ENCODE measurements at regions not wholly inside any gene's neighbourhood (a gene's known extent, or its start where the extent isn't known, plus 50 kb on each side); places are given as distances from the start of the nearest gene placed in this dataset.

DNA sequence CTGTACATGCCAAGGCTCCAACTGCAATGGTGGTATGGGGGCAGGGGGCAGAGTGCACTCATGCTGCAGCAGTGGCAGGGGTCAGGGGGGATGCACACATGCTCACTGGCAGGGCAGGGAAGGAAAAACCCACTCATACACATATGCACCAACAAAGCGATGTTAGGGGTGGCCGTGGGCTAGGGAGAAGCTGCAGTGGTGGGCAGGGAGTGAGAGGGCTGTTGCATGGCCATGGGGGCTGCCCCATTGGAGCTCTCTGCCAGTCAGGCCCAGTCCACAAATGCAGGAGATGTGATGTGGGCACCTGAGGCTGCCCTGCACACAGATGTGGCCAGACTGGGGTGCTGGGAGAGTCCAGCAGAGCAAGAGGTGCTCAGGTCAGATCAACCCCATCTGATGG, 238.1 kb upstream of the NXPH2 start:
- DNase-seq (ENCODE audit: low read depth) = no peak

GRCh38 chr2:139007130-139007529, 226.9 kb upstream of the NXPH2 start:
- DNase-seq (ENCODE audit: low read depth) = no peak

DNA sequence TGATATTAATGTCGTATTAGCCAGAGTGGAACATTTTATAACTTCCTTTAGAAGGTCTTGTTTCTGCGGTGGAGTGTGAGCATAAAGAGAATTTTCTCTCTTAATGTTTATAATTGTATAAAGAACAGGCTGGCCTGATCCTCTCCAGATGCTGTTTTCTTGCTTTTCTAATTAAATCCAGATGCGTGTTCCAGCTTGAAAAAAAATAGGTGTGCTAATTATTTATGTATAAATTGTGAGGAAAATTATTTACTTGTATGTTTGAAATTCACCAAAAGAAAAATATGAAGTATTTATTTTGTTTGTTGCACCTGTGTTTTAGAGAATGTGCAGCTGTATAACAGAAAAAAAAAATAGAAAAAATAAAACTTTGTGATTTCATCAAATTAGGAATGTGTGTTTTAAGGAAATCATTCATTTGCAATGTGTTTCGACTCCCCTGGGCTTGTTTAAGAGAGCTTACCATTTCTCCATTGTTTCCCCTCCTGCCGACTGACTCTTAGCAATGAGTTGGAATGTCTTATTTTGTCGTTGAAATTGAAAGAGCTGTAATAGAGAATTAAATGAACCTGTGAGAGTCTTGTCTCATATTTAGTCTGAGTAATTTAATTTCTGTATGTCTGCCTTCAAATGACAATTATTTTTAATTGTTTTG, 220.1 kb upstream of the NXPH2 start:
- no peak for DNase-seq (ENCODE audit: low read depth)

- no peak for DNase-seq (ENCODE audit: low read depth)
Measured at GRCh38 chr2:138997856-138998517, 217.8 kb upstream of the NXPH2 start.

GRCh38 chr2:138997346-138997745, 217.2 kb upstream of the NXPH2 start:
- no peak for DNase-seq (ENCODE audit: low read depth)

DNA sequence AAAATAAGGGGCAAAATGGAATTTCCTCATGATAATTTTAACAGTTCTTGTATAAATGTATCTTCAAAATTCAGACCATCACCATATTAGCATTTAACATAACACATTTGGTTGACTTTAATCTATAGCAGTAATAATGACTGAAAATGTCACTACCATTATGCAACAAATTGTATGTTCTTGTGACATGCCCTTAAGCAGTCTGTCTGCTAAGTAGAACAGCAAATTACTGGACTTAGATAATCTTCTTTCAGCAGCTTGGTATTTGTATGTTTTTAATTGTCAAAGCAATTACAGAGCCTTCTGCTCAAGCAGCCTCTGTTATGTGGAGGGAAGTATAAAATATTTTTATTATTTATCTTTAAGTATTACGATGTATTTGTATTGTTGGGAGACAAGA, 214.3 kb upstream of the NXPH2 start:
- no peak for DNase-seq (ENCODE audit: low read depth)

DNA sequence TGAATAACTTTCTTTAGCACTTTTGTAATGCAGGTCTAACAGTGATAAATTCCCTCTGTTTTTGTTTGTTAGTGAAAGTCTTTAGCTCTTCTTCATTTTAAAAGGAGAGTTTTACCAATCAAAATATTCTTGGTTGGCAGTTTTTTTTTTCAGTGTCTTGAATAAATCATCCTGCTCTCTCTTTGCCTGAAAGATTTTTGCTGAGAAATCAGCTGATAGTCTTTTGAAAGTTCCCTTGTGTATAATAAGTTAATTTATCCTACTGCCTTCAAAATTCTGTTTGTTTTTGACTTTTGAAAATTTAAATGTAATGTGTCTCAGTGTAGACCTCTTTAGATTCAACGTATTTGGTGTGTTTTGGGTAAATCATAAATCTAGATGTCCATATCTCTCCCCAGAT, 205.7 kb upstream of the NXPH2 start:
- DNase-seq (ENCODE audit: low read depth) = no peak

DNA sequence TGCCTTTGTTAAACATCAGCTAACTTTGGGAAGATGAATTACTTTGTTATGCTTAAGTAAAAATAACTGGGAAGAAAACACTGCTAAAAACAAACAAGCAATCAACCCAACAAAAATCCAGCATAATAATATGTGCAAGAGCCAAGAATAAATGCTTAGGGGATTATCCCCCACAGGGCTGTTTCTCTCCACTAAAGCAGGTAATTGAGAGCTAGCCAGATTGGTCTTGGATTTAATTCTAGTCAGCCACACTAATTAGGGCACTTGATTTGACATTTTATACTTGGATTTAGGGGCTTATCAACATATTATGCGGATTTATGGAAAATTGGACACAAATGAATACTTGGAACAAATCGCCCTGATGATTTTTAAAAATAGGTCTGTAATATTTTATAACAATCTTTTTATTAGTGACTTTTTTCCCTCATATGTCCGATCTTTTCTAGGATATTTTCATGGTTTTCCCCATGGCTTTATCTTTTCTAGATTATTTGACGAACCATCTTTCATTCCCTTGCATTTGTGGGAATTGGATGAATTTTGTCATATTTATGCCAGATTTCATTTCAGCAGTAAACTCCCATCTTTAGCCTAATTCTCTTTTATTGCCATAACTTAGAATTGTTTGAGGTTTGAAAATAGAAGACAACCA, 199.1 kb upstream of the NXPH2 start:
- DNase-seq (ENCODE audit: low read depth) = no peak

DNA sequence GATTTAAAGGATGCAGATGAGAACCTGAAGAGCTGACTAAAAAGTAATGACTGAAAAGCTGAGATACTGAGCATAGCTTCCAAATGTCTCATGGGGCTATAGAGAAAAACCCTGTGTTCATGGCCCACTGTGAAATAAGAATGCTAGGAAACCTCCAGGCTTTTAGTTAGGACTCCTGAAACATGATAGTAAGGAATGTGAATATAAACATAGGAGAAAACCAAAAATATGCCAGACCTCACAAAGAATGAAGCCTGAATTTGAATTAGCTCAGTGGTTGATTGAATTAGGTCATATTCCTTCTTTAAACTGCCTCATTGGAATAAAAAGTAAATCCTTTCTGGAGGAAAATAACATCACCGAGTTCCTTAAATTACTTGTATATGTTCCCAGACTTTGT, 194.5 kb upstream of the NXPH2 start:
- DNase-seq (ENCODE audit: low read depth) = no peak

DNA sequence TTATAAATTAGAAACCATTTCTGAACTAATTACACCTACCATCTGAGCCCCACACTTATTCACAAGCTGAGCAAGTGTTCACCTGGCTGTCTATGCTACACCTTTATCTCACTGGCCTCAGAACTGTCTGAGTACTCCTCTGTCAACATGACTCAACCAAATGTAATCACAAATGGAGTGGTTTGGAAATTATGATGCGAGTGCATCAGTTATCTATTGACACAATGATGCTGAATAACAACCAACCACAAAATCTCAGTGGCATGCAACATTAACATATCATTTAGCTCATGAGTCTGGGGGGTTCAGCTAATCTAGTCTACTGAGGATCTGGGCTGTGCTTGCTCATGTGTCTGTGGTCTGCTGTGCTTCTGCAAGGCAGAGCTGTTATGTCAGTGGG, 184.2 kb upstream of the NXPH2 start:
- DNase-seq (ENCODE audit: low read depth) = no peak

DNA sequence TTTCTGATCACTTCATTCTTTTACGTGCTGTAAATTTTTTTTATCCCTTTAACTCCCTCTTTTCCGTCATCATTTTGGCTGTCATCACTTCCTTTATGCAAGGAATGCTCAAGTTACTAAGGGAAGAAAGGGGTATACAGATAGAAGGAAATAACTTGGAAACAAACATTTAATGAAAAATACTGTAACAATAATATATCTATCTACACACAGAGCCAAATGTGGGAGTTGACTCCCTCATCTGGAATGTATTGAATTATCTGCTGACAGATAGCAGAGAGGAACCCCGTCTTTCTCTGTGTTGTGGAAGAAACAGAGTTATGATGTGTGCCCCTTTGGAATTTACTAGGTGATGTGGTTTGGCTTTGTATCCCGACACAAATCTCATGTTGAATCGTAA, 182.5 kb upstream of the NXPH2 start:
- DNase-seq (ENCODE audit: low read depth) = no peak

DNA sequence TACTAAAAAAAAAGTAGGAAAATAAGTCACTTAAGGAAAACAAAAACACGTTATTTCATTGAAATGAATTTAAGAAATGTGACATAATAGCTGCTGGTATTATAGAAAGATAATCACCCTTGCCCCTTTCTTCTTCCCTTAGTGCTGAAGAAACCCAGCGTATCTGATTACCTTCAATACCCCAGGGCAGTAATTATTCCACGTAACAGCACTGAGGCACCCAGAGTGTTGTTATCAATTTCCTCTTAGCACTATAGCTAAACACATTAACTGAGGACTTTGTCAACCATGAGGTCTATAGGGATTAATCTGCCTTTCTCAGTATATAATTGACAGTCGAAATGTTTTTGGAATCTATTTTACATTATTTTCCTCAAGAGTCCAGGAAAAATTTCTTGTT, 180.0 kb upstream of the NXPH2 start:
- DNase-seq (ENCODE audit: low read depth) = no peak

- DNase-seq (ENCODE audit: low read depth) = no peak
Measured at GRCh38 chr2:138959031-138959430, 178.8 kb upstream of the NXPH2 start.

DNA sequence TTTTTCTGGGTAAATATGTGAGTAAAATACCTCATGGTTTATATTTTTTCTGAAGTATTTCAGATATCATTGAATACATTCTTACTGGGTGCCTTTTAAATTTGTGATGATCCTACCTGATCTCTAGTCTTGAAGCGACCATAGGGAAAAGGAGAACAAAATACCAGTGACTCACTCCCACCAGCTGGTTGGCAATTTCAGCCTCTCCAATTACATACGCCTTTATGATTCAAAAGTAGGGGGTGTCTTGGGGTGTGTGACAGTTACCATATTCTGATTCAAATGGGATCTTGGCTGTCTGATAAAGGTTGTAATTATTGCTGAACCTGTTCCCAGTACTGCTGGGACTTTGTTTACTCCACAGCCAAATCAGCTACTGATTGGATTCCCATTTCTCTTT, 175.9 kb upstream of the NXPH2 start:
- no peak for DNase-seq (ENCODE audit: low read depth)

DNA sequence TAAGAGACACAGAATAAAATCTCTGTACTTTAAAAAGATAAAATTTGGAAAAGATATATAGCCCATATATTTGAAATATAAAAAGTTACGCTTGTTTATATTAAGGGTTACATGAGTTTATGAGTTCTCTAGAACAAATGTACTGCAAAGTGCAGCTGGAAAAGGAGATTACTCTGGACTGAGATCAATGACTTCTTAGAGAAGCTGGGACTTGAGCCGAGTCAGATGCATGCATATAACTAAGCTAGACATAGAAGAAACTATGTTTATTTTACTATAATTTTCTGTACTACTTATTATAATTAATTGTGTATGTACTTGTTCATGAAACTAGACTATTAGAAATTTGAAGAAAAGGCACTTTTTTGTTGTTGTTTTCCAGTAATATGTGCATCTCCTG, 170.3 kb upstream of the NXPH2 start:
- DNase-seq (ENCODE audit: low read depth) = no peak

DNA sequence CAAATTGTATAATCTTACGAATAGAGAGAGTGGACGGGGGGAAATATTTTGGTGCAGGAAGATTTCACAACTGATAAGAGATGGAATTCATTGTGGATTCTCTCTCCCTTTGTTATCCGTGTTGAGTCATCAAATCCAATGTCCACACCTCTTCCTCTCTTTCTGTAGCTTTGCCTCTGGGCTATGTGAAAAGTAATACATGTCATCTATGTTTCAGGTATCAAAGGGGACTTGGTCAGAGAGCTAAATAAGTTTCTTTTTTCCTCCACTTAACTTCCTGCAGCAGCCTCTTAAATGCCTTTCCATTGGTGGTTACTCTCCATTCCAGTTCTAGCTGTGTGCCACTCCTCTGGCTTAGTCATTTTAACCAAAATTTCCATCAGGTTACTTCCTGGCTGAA, 169.3 kb upstream of the NXPH2 start:
- DNase-seq (ENCODE audit: low read depth) = no peak

DNA sequence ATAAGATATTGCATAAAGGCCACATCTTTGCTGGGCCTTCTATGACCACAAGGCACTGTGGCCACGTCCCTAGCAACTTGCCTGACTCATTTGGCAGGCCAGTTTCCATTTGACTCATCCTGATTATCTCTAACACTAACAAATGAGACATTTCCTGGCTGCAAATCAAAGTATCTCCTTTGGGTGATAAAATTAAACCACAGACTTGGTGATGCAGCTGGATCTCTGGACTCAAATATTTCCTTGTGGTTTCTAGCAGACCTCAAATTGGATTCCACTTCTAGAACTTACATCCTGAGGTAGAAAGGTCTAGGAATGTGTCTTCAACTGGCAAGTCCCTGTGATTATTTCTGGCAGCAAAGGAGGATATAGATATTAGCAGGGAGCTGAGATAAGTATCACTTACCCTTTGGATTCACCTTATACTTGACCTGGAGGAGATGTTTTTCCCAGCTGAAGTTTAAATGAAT, 167.9 kb upstream of the NXPH2 start:
- DNase-seq (ENCODE audit: low read depth) = peak; percentile 76

DNA sequence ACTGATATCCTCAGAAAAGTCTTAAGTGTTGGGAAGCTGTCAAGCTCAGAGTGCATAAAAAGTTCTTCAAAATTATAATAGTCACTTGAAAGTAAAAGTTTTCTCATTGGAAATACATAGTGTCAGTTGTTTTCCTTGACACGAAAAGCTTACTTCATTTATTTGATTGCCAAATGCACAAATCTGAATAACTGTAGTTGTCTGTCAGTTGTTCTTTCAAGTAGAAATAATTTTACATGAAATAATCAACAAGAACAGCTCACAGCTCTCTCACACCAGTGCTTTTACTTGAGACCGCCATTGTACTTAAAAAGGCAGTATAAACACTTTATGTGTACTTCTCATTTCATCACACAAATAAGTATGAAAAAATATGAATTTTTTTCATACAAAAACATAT, 163.3 kb upstream of the NXPH2 start:
- DNase-seq (ENCODE audit: low read depth) = no peak

GRCh38 chr2:138942466-138942865, 162.3 kb upstream of the NXPH2 start:
- DNase-seq (ENCODE audit: low read depth) = no peak

GRCh38 chr2:138931284-138932256, 151.4 kb upstream of the NXPH2 start:
- DNase-seq (ENCODE audit: low read depth) = no peak

GRCh38 chr2:138930571-138930970, 150.4 kb upstream of the NXPH2 start:
- no peak for DNase-seq (ENCODE audit: low read depth)

- no peak for DNase-seq (ENCODE audit: low read depth)
Measured at GRCh38 chr2:138928374-138929021, 148.3 kb upstream of the NXPH2 start.
